H1 (cell line): ENCODE measurements at regions not wholly inside any gene's neighbourhood (a gene's known extent, or its start where the extent isn't known, plus 50 kb on each side); places are given as distances from the start of the nearest gene placed in this dataset.

Experiments
- CHD7 ChIP-seq: fragments of 300-600 bp; sonication (generic); IDR thresholded peaks from 2 replicates; pipeline ENCODE4 v1.7.1; 2012; ENCODE audit warnings: low read length, moderate library complexity, mild to moderate bottlenecking, inconsistent platforms; ENCODE audit not compliant: insufficient replicate concordance

GRCh38 chr13:50072676-50073075 is 57.4 kb downstream of the KCNRG start (continued):
- TF ChIP-seq CHD7: no peak
